ENCODE measurements at regions not wholly inside any gene's neighbourhood (a gene's known extent, or its start where the extent isn't known, plus 50 kb on each side); places are given as distances from the start of the nearest gene placed in this dataset.
A peak's percentile ranks its signal among the peaks of the same experiment; 100 is the strongest.
"Not testable (repeated sequence)": the region's sequence is repeated elsewhere in the genome, so short reads cannot be mapped to it uniquely, and the experiment has no call there.

- not testable (repeated sequence) for DNase-seq (ENCODE audit: low read depth)
Observed at GRCh38 chr1:147348592-147348991, 106.1 kb downstream of the CHD1L start.

DNA sequence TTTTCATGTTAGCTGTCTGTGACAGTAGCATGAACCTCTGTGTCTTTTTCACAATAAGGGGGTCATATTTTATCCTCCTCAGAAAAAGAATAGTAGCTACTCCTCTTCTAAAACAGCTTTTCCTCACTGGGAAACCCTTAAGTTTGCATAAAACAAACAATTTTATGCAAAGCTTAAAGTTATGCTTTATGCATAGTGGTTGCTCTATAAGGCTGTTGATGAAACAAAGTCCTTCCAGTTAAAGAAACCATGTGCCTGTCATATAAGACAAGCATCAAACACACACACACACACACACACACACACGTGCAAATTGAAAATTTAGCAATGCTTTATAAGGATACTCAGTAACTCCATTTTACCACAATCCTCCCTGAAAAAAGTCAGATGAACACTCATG lies 107.0 kb downstream of the CHD1L start:
- DNase-seq (ENCODE audit: low read depth), result no peak

DNA sequence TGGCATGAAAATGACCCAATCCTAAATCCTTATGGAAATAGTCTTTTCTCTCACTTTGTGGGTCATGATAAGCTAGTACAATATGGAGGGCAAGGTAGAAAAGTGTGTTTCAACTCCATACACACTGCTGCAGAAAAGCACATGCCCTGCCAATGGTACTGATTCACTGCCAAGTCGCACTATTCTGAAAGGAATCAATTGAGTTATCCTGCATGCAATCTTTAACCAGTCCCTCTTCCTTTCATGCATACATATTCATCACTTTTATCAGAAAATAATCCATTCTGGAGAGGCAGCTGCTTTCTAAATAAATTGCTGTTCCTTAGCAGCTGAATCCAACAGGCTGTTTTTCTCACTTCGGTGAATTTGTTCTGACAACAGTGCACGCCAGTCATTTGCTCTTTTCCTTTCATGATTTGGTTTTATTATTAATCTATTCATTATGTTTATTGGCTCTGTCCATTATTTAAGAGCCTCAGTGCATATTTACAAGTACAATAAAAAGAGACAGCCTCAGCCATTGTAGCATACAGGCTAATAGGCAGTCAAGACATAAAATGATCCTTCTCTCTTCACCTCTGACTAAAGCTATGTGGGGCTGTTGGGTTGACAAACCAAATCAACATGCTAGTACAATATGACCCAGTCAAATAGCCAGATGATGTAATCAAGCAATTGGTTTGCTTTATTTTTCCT lies 108.8 kb downstream of the CHD1L start:
- DNase-seq (ENCODE audit: low read depth), result no peak

DNA sequence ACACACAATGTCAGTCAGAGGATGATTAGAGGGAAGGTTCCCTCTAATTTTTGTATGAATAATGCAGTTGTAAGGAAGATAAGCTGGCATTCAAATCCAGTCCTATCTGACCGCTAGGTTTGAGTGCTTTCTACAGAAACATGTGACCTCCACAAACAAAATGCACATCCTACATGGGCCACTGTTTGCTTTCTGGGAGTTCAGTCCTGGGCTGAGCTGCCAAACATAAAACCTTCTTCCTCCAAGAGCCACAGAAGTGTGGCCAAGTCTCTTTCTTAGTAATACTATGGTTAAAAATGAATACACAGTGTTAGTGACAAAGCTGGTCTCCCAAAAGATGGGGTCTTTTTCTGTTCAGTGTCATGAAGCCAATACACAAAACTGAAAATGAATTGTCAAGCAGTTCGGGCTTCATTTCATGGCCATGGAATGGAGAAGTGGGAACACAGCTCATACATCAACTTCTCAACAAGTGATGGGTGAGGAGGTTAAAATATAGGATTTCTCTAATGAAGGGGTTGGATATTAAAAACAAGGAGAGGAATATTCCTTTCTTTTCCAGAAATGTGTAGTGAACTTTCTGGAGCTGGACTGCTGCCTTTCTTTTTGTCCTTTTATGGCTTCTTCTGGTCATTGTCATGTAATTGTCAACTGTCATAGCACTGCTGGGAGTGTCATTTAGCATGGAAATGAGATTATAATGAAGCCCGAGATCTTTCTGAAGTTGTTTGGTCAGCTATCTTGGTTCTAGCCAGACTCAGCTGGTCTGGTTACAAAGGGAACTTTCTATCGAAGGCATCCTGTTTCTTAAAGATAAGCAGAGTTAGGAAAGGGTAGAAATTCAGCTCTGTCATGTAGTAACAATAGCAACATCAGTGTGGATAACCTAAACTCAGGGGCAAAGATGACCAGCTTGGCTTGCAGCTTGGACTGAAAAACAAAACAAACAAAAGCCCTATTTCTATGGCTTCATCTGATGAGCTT lies 135.1 kb downstream of the CHD1L start:
- no peak for DNase-seq (ENCODE audit: low read depth)

DNA sequence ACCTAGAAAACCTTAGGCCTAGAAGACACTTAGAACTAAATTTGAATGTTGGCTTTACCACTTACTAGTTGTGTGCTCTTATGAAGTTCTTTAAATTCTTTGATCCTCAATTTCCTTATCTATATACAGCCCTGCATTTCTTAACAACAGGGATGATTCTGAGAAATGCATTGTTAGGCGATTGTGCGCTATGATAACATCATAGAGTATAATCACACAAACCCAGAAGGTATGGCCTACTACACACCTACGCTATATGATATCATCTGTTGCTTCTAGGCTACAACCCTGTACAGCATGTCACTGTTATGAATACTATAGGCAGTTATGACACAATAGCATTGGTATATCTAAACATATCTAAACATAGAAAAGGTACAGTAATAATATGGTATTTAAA lies 137.4 kb downstream of the CHD1L start:
- no peak for DNase-seq (ENCODE audit: low read depth)

- DNase-seq (ENCODE audit: low read depth), result no peak
Observed at GRCh38 chr1:147384804-147385203, 142.3 kb downstream of the CHD1L start.

DNA sequence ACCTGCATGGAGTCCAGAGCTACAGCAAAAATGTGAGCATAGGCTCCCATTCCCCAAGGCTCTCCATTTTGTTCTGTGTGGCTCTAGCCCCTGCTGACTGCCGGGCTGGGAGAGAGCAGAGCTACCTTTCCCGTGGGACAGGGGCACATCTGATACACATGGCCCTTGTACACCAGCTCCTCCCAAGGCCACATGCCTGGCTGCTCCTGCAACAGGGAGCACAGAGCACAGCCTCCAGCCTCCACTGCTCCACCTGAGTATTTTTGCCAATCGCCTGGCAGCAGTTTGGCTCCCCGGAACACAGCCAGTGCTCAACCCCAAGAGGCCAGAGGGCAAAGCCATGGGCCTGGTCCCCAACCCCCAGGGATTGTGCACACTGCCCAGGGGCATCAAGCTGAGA lies 146.5 kb downstream of the CHD1L start:
- DNase-seq (ENCODE audit: low read depth), result no peak

GRCh38 chr1:147389532-147390184 lies 147.2 kb downstream of the CHD1L start:
- DNase-seq (ENCODE audit: low read depth), result peak; percentile 43

DNA sequence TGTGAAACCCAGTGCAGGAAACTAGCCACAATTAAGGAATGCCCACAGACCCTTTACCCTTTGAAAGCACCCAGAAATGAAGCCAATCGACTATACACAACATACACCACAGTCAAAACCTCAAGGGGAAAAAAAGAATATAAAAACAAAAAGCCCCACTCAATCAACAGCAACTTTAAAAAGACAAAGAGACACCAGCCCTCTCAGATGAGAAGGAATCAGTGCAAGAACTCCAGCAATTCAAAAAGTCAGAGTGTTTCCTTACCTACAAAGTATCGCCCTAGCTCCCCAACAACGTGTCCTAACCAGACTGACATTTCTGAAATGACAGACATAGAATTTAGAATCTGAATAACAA lies 147.7 kb downstream of the CHD1L start:
- no peak for DNase-seq (ENCODE audit: low read depth)

GRCh38 chr1:147391114-147391513 lies 148.6 kb downstream of the CHD1L start:
- DNase-seq (ENCODE audit: low read depth), result no peak

GRCh38 chr1:147402326-147403045 lies 138.8 kb upstream of the BCL9 start:
- not testable (repeated sequence) for DNase-seq (ENCODE audit: low read depth)

GRCh38 chr1:147404344-147404743 lies 137.0 kb upstream of the BCL9 start:
- not testable (repeated sequence) for DNase-seq (ENCODE audit: low read depth)

DNA sequence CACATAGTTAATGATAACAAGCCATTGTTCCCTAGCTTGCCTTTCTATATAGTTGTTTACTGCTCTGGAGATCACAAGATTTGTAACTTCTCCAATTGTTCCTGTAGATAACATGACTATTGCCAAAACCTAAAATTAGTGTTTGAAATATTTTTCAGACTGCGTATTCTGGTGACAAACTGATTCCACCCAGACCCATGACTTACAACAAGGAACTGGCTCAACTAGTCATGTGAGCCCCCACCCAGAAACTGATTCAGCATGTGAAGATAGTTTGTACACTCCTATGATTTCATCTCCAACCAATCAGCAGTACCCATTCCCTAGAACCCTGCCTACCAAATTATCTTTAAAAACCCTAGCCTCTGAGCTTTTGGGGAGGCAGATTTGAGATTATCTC lies 131.4 kb upstream of the BCL9 start:
- no peak for DNase-seq (ENCODE audit: low read depth)

- no peak for DNase-seq (ENCODE audit: low read depth)
Observed at GRCh38 chr1:147413110-147413605, 128.1 kb upstream of the BCL9 start.

DNA sequence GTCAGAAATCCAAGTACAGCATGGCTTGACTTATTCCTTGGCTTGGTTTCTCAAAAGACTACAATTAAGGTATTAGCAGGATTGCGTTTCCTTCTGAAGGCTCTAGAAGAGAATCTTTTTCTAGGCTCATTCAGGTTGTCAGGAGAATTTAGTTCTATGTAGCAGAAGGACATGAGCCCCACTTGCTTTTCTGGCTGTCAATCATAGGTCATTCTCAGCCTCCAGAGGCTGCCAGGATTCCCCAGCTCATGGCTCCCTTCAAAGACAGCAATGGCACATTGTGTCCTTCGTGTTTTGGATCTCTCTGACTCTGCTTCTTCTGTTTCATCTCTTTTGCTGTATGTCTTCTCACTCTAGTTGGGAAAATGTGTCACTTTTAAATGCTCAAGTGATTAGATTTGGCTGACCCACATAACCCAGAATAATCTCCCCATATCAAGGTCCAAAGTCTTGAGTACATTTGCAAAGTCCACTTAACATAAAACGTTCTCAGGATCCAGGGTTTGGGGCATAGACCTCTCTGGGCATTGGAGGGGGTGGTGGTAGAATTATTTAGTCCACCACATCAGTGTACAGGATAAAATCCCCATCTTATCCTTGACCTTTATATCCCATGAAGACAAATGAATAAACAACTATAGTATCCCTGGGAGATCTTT lies 126.7 kb upstream of the BCL9 start:
- no peak for DNase-seq (ENCODE audit: low read depth)

DNA sequence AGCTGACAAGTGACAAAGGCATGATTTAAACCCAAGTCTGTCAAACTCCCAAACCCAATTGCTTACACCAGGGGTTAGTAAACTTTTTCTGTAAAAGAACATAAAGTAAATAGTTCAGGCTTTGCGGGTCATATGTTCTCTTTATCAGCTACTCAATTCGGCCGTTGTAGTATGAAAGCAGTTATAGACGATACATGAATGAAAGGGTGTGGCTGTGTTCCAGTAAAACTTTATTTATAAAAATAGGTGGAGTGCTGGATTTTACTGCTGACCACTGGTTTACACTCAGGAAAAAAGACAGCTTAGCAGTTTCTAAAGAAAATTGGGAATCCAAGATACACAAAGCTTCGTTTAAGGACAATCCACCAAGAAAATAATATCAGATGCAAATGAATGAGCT lies 124.3 kb upstream of the BCL9 start:
- DNase-seq (ENCODE audit: low read depth), result no peak

DNA sequence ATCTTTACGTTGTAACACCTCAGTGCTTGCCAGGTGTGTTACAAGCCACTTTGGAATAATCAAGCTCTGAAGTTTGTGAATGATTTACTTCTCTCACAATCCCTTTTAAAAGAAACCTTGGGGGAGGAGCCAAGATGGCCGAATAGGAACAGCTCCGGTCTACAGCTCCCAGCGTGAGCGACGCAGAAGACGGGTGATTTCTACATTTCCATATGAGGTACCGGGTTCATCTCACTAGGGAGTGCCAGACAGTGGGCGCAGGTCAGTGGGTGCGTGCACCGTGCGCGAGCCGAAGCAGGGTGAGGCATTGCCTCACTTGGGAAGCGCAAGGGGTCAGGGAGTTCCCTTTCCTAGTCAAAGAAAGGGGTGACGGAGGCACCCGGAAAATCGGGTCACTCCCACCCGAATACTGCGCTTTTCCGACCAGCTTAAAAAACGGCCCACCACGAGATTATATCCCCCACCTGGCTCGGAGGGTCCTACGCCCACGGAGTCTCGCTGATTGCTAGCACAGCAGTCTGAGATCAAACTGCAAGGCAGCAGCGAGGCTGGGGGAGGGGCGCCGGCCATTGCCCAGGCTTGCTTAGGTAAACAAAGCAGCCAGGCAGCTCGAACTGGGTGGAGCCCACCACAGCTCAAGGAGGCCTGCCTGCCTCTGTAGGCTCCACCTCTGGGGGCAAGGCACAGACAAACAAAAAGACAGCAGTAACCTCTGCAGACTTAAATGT lies 118.0 kb upstream of the BCL9 start:
- not testable (repeated sequence) for DNase-seq (ENCODE audit: low read depth)

GRCh38 chr1:147434921-147435320 lies 106.4 kb upstream of the BCL9 start:
- DNase-seq (ENCODE audit: low read depth), result no peak

- DNase-seq (ENCODE audit: low read depth), result no peak
Observed at GRCh38 chr1:147444381-147444780, 96.9 kb upstream of the BCL9 start.

DNA sequence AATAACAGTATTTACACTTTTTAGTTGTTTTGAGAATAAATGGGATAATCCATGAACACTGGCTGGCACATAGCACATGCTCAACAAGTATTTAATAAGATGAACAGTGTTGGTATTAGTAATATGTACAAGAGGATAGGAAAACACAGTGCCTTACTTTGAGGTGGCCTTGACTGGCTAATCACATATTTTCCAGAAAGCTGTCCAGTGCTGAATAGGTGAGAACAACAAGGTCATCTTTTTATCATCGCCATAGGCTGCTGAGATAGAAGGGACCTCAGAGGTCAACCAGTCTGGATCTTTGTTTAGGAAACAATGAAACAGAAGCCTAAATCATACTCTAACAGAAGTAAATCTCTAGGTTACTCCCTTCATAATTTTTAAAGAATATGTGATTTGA lies 89.7 kb upstream of the BCL9 start:
- no peak for DNase-seq (ENCODE audit: low read depth)

DNA sequence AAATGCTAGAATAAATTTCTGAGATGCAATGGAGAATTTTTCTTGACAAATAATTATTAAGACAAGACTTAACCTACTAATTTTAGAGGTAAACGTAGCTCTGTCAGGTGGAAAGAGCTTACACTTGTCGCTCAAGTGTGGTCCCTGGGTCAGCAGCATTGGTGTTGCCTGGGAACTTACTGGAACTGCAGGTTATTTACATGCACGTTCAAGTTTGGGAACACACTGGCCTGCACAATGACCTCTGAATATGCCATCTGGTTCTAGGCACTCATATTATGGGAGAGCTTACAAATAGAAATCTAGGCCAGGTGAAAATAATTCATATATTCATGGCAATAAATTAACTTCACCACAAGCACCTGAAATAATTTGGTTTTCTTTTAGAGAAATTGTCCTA lies 88.5 kb upstream of the BCL9 start:
- DNase-seq (ENCODE audit: low read depth), result no peak

All from amniotic epithelial cell (primary cell).